Fibroblast of villous mesenchyme (primary cell): ENCODE measurements at regions not wholly inside any gene's neighbourhood (a gene's known extent, or its start where the extent isn't known, plus 50 kb on each side); places are given as distances from the start of the nearest gene placed in this dataset.

Experiments used
- DNase-seq: peaks from one replicate; pipeline ENCODE4 v3.0.0-alpha.2; 2010; ENCODE audit warnings: low read depth
- H3K4me3 ChIP-seq: 2 replicates; pipeline ENCODE4 v1.5.1; 2011; ENCODE audit warnings: low read depth, mild to moderate bottlenecking, low read length
- TF ChIP-seq, protein P1 (sequence below): IDR thresholded peaks from 2 replicates; pipeline ENCODE4 v1.5.1; 2012; ENCODE audit warnings: low read depth, mild to moderate bottlenecking, low read length; ENCODE audit not compliant: insufficient read depth

DNA sequence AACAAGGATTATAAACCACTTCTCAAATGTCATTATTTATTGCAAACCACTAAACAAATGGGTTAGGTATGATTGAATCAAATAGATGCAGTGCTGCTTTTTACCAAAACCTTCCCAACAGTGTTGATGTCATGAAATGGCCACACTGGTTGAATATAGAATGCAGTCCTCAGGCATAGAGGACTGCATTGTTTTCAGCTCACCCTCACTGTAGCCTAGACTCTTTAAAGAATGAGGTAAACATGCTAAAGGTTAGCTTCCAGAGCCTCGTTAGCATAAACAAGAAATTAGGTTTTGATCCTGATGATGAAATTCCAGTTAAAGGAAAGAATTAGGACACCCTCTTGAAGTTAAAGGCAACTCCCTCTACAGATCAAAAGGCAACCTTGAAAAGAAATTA is 224.3 kb downstream of the ALDH8A1 start:
- TF ChIP-seq, protein P1, sequence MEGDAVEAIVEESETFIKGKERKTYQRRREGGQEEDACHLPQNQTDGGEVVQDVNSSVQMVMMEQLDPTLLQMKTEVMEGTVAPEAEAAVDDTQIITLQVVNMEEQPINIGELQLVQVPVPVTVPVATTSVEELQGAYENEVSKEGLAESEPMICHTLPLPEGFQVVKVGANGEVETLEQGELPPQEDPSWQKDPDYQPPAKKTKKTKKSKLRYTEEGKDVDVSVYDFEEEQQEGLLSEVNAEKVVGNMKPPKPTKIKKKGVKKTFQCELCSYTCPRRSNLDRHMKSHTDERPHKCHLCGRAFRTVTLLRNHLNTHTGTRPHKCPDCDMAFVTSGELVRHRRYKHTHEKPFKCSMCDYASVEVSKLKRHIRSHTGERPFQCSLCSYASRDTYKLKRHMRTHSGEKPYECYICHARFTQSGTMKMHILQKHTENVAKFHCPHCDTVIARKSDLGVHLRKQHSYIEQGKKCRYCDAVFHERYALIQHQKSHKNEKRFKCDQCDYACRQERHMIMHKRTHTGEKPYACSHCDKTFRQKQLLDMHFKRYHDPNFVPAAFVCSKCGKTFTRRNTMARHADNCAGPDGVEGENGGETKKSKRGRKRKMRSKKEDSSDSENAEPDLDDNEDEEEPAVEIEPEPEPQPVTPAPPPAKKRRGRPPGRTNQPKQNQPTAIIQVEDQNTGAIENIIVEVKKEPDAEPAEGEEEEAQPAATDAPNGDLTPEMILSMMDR, result no peak
- H3K4me3 ChIP-seq, result no peak overlapping the region
- no peak for DNase-seq

DNA sequence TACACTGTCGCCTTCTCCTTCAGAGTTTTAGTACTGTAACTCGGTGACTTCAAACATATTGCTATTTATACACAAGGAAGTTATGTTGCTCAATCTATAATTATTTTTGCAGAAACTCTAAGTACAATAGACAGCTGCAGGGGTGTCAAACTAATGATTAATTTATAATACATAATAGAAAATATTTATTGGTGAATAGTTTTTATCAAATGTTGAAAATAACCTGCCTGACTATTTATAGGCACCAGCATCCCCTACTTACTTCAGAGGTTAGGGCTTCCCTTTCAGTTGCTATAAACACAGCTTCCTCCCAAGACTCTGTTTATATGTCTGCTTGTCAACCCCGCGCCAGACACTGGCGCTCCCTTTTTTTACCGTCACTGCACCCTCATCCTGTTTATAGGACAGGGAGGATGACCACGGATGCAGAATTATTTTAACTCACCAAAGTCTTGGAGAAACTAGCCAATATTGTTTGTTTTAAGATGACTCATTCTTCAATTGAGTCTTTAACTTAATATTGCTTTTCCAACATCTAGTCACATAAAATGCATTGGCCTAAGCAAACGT is 225.0 kb downstream of the ALDH8A1 start:
- TF ChIP-seq, protein P1, result no peak
- H3K4me3 ChIP-seq, result no peak overlapping the region
- peak; percentile 92 for DNase-seq

DNA sequence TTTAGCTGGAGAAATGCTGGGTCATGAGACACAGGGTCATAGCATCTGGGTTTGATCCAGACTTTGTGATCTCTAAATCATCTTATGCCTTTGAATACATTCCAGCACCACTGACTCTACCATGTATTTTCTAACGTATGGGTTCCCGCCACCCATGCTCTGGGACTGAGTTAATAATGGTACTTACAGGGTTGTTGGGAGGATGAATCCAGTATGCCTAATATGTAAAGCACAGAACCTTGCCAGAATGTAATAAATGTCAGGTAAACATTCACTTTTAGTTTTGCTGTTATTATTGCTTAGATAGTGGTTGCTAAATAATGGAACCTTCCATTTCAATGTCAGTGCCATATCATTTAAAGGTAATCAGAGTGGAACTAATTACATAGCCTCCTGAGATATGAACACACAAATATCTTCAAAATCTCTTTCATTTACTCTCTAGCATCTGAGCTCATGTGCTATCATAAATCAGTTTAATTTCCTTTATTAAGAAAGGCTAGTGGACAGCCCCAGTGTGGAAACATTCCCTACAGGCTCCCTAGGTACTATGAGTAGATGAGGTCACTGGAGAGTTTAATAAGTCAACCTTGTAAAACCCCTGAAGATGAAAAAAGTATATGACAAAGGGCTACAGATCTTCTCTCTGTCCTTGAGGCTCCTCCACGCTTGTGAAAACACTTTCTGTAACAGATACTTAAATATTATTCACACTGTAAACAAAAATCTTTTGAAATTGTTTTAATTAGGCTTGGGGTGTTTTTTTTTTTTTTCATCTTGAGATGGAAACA is 226.6 kb downstream of the ALDH8A1 start:
- DNase-seq, result peak; percentile 80
- TF ChIP-seq, protein P1, result no peak
- H3K4me3 ChIP-seq, result no peak overlapping the region

DNA sequence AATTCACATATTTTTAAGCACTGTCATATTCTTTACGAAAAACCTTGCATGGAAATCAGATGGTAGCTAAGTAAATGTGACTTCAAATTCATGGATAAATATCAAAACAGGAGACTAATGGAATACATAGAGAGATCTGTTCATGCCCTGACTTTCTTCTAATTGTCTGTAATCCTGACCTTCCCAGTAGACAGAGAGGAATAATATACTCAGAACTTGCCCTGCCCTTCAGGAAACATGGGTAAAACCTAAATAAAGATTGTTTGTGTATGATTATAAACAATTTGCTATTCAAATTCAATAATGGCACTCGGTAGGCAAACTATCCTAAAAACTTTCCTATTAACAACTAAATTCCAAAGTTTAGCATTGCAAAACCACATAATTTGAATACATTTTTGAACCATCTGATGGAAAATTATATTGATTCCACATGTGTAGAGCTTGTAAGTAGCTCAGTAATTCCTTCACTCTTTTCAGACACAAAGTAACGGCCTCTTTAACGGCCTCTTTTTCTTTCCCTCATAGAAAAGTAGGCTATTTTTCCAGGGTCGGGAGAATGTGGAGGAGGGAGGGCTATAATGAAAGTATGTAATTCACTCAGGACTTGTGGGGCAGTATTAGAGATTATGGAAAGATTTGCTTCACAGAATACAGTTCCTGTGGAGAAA is 227.6 kb downstream of the ALDH8A1 start:
- DNase-seq, result no peak

DNA sequence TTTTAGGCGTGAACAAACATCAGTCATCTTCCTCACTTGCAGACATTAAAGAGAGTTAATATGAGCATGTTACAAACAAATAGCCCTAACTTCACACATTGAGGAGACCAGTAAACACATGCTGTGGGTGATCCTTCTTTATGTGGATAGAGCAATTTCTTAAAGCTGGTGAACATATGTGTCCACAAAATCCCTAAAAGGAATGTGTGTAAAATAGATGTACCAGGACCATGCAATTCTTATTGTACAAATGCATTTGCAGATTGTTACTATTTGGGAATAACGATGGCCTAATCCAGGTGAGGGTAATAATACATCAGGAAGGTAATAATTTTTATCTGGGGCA is 228.9 kb downstream of the ALDH8A1 start:
- no peak overlapping the region for H3K4me3 ChIP-seq
- TF ChIP-seq, protein P1, result no peak
- peak; percentile 83 for DNase-seq

More for the DNA sequence above, 227.6 kb downstream of the ALDH8A1 start:
- TF ChIP-seq, protein P1, result no peak
- H3K4me3 ChIP-seq, result no peak overlapping the region

DNA sequence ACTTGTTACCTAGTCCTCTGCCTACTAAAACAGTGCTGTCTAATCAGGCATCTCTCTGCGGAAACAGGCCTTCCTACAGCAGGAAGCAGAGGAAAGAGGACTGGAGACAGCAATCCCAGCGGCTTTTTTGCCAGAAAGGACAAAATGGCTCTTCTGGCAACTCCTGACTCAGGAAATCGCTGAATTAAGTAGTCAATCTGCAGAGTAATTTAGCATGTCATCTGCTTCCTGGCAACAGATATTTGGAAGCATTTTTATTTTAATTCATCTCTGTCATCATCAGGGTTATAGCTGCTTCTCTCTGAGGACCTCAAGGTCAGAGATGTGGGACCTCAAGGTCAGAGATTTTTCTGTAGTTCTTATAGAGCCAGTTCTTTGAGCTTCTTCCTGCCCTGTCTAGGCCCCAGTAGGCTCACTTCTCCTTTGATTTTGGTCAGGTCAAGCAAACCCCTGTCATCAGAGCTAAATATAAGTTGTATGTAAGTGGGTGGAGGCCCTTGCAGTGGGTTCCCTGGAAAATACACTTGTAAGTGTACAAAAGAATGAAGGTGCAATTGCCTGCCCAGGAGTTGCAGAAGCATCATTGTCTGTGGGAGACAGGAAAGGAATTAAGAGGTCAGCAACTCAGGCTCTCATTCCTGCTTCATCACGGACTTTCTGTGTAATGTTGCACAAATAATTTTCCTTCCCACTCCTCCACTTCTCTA is 229.4 kb downstream of the ALDH8A1 start:
- TF ChIP-seq, protein P1, result no peak
- no peak overlapping the region for H3K4me3 ChIP-seq
- DNase-seq, result no peak
